ENCODE measurements at regions not wholly inside any gene's neighbourhood (a gene's known extent, or its start where the extent isn't known, plus 50 kb on each side); places are given as distances from the start of the nearest gene placed in this dataset.

- no peak for DNase-seq (ENCODE audit: low spot score)
Observed at GRCh38 chr11:104529906-104530305, 366.0 kb upstream of the PDGFD start.

GRCh38 chr11:104529213-104529612 lies 365.3 kb upstream of the PDGFD start:
- no peak for DNase-seq (ENCODE audit: low spot score)

DNA sequence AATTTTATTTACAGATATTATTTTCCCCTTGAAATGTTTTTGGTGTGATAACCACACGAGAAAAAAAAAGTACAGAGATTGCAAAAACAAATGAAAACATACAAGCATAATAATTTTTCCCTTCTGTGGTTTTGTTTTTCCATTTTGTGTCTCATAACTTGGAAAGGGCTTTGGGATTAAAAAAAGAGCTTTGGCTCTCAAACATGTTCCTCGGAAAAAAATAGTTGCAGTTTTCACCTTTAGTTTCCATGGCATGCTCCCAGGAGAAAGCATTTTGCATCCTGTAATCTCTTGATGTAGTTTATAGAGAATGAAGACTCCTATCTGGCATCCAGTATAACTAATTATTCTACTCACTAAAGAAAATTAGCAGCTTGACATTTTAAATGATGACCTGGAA lies 362.1 kb upstream of the PDGFD start:
- no peak for DNase-seq (ENCODE audit: low spot score)

DNA sequence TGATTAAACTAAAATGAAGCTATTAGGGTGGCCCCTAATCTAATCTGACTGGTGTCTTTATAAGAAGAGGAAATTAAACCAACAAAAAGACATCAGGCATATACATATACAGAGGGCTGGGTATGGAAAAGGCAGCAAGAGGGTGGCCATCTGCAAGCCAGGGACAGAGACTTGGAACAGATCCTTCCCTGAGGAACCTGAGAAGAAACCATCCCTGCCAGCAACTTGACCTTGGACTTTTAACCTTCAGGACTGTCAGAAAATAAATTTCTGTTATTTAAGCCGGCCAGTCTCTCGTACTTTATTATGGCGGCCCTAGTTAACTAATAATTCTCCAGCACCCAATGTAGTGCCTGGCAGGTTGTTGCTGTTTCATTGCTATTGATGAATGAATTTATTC lies 361.5 kb upstream of the PDGFD start:
- no peak for DNase-seq (ENCODE audit: low spot score)

DNA sequence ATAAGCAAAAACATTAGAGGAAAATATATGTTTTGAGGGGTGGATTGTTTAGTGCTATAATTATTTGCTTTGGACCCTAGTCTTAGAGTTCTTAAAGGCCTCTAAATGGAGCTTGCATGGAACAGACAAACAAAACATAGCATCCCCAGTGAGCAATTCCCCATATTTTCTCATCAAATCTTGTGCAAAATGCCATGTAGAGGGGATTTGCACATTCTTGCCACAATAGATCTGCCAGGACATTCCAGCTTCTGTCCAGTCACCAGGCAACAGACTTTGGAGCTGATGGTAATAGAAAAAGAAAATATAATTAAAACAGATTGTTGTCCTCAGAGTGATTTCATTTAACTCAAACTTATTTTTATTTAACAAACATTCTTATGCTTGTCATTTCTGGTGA lies 360.3 kb upstream of the PDGFD start:
- no peak for DNase-seq (ENCODE audit: low spot score)

DNA sequence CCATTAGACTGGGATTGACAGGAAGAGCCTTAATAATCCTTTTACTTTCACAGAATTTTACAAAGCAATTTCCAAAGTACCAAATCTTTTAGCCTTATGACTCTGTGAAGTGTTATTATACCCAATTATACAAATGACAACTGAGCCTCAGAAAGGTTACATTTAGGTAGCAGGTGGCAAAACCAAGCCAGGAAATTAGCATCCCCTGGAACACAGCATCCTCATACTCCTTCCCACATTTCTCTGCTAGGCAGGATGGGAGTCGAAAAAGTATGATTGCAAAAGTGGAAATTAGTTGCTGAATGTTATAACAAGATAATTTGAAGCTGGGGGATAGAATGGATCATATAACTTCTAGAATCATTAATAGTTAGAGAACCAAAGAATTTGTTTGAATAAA lies 359.7 kb upstream of the PDGFD start:
- no peak for DNase-seq (ENCODE audit: low spot score)

GRCh38 chr11:104522650-104523049 lies 358.7 kb upstream of the PDGFD start:
- no peak for DNase-seq (ENCODE audit: low spot score)

DNA sequence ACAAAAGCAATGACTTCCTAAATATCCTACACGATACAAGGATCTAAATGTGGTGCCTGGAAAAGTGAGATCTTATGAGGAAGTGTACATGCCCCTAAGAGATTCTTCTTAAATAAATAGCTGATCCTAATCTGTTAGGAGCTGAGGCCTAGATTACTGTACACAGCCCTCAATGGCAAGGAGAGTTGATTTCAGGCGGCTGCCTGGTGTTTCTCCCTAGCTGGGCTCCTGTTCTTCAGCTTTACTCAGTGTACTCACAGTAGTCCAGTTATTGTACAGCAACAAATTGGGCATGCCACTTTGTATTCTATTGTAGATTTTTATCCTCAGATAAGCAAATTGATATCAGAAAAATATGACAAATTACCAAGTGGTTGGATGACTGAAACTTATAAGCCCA lies 358.2 kb upstream of the PDGFD start:
- no peak for DNase-seq (ENCODE audit: low spot score)

GRCh38 chr11:104510169-104510568 lies 346.2 kb upstream of the PDGFD start:
- no peak for DNase-seq (ENCODE audit: low spot score)

DNA sequence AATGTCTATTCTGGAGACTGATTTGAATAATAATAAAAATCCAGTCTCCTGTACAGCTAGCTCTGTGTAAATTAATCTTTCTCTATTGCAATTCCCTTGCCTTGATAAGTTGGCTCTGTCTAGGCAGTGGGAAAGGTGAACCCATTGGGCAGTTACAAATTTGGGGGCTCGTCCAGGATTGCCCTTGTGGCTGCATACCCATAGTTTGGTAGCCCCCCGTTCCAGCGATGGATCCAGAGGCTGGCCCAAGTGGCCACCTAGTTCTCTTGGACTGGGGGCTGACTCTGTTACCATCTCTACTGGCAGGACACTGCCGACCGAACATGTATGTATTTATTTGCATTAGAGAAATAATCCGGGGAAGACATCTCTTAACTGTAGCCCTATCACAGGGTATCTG lies 326.2 kb upstream of the PDGFD start:
- no peak for DNase-seq (ENCODE audit: low spot score)

DNA sequence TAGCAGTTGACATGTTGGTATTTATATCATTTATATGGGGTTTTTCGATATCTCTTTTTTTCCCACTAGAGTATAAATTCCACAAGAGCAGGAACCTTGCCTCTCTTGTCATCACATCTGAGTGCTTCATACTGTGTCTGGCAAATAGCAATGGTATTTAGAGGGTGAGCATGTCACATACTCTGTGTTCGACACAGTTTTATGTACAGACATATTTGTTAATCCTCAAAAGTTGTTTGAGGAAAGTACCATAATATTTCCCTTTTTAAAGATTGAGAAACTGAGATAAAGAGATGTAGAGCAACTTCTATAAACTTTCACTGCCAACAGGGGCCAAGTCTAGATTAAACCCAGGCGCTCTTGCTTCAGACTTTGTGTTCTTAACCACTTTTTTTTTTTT lies 324.6 kb upstream of the PDGFD start:
- DNase-seq (ENCODE audit: low spot score), result no peak

GRCh38 chr11:104487046-104487806 lies 323.3 kb upstream of the PDGFD start:
- no peak for DNase-seq (ENCODE audit: low spot score)

DNA sequence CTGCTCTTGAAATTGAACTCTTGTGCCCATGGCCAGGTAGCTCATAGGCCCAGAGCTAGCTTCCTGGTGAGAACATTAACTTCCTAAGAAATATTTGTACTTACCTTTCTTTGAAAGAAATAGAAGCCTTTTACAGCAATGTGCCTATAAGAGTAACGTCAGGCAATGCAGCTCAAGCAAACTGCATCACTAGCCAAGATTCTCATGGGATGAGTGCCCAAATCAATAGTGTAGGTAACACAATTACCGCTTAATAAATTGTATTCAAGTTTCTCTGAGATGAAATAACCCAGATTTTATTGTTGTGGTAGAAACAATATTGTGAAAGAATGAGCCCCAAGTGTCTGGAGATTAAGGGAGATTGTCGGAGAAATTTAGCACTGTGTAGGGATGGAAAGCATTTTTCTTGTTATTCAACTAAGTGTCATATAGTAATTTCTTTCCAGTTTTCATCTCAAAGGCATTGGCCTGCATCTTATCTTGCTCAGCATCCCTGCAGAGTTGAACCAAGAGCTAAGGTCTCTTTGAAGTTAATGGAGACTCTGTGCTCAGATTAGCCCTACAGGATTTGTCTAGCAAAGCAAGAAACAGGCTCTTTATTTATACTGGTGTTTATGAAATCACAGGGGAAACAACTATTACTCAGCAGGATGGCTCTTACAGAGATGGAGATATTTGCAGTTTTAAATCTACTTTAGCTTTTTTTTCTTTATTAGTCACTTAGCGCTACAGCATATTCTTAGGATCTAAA lies 321.0 kb upstream of the PDGFD start:
- DNase-seq (ENCODE audit: low spot score), result no peak

GRCh38 chr11:104476898-104477297 lies 313.0 kb upstream of the PDGFD start:
- DNase-seq (ENCODE audit: low spot score), result no peak

- DNase-seq (ENCODE audit: low spot score), result no peak
Observed at GRCh38 chr11:104476454-104476853, 312.5 kb upstream of the PDGFD start.

DNA sequence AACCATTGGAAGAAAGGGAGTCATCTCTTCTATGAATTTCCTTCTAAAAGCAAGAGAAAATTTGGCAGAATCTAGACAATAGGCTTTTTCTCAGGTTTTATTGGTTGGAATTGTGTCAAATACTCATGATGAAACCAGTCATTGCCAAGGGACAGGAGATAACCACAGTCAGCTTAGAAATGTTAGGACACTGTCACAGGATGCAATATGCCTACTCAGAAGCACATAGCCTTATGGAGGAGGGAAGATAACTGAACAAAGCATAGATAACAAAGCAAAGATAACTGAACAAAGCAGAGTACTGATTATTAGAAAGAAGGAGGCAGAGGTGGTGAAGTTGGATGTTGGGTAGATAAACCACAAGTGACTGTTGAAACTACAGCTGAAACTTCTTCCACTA lies 303.5 kb upstream of the PDGFD start:
- DNase-seq (ENCODE audit: low spot score), result no peak

- DNase-seq (ENCODE audit: low spot score), result no peak
Observed at GRCh38 chr11:104465321-104465720, 301.4 kb upstream of the PDGFD start.

- DNase-seq (ENCODE audit: low spot score), result no peak
Observed at GRCh38 chr11:104464691-104465090, 300.7 kb upstream of the PDGFD start.

- DNase-seq (ENCODE audit: low spot score), result no peak
Observed at GRCh38 chr11:104462341-104462740, 298.4 kb upstream of the PDGFD start.

- DNase-seq (ENCODE audit: low spot score), result no peak
Observed at GRCh38 chr11:104451197-104451893, 287.4 kb upstream of the PDGFD start.

DNA sequence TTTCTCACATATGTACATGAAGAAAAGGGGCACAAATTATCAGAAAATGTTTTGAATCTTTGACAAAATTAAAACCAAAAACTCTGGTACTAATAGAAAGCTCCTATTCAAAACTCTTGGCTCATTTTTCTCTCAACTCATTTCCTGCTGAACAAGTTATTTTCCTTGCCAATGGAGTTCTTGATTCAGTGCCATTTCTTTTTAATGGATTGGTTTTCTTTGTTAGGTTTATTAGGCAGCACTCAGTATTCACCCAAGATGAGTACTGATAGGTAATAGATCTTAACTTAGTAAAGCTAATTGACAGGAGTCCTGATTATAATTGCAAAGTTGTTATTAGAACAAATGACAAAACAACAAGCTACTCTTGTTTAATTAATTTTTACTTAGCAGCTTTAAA lies 279.4 kb upstream of the PDGFD start:
- no peak for DNase-seq (ENCODE audit: low spot score)

- no peak for DNase-seq (ENCODE audit: low spot score)
Observed at GRCh38 chr11:104442321-104442720, 278.4 kb upstream of the PDGFD start.

- no peak for DNase-seq (ENCODE audit: low spot score)
Observed at GRCh38 chr11:104435494-104435893, 271.5 kb upstream of the PDGFD start.
